Eye (tissue), 1 donor: ENCODE measurements at regions not wholly inside any gene's neighbourhood (a gene's known extent, or its start where the extent isn't known, plus 50 kb on each side); places are given as distances from the start of the nearest gene placed in this dataset.
A peak's percentile ranks its signal among the peaks of the same experiment; 100 is the strongest.
"Not testable (repeated sequence)": the region's sequence is repeated elsewhere in the genome, so short reads cannot be mapped to it uniquely, and the experiment has no call there.

ENCODE experiments used
- DNase-seq: peaks from one replicate; pipeline ENCODE4 v3.0.0-alpha.2; 2015

DNA sequence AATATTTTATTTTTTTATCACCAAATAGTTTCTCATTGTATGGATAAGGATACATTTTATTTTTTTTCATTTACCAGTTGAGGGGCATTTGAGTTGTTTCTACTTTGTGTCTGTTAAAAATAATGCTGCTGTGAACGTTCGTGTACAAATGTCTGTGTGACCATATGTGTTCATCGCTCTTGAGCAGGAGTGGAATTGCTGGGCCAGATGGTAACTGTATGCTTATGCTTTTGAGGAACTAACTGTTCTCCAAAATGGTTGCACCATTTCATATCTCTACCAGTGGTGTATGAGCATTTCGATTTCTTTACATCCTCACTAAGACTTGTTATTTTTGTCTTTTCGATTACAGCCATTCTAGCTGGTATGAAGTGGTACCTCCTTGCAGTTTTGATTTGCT is 212.5 kb upstream of the N4BP1 start:
- no peak for DNase-seq

DNA sequence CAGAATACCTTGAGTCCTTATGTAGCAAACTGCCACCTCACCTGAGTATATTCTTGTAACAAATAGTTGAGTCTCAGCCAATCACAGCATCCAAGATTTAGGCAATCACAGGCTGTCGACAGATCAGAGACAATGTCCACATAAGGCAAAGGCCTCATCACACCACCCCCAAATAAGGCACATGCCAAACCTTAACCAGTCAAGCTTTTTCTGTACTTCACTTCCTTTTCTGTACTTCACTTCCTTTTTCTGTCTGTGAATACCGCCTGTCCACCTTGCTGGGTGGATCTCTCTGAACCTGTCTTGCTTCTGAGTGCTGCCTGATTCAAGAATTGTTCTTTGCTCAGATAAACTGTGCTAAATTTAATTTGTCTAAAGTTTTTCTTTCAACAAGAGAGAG is 210.4 kb upstream of the N4BP1 start:
- no peak for DNase-seq

- no peak for DNase-seq
These were observed 208.3 kb upstream of the N4BP1 start for GRCh38 chr16:48818257-48818656.

- DNase-seq: no peak
These were observed 207.1 kb upstream of the N4BP1 start for GRCh38 chr16:48817032-48817431.

GRCh38 chr16:48816393-48816792 is 206.4 kb upstream of the N4BP1 start:
- no peak for DNase-seq

GRCh38 chr16:48814994-48815393 is 205.0 kb upstream of the N4BP1 start:
- DNase-seq: no peak

- no peak for DNase-seq
These were observed 203.5 kb upstream of the N4BP1 start for GRCh38 chr16:48813485-48813884.

DNA sequence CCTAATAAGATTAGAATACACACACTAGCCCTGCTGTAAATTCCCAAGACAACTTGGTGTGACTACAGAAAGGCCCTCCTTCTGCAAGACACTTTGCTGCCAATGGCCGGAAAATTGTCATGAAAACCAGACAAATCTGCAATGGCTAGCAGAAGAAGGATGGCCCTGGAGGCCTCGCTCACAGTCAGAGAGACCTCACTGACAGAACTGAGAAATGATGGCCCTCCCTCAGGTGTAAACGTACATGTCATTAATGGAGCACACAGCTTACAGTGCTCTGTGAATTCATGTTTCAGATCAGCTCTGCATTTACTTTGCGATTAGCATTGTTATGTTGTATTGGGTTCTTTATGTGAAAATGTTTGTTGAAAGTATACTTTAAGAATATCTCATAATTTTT is 202.9 kb upstream of the N4BP1 start:
- peak; percentile 11 for DNase-seq

- no peak for DNase-seq
These were observed 201.5 kb upstream of the N4BP1 start for GRCh38 chr16:48811478-48811877.

DNA sequence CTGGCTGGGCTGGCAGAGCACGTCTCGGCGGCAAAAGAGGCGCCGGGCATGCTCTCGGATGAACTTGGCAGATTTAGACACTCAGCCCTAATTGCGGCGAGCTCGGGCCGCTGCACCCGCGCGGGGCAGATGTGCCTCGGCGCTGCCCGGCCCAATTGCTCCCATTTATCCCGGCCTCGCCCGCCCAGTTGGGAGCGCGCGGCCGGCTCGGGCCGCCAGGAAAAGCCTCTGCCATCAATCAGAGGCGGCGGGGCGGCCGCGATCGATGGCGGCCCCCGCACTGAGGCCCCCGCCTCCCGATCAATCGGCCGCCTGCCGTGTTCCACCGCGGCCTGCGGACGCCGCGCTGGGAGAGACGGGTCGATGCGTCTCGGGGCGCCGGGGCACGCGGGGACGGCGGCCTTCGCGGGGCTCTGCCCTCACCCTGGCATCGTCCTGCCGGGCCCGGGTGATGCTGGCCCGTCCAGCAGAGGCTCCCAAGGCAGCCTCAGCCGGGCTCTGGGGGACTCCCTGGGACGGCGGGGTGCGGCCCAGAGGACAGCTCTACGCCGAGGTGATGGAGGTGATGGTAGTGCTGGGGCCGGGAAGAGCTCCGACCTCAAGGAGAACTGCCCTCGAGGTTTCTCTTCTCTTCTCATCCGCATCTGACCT is 200.9 kb upstream of the N4BP1 start:
- DNase-seq: peak; percentile 37

DNA sequence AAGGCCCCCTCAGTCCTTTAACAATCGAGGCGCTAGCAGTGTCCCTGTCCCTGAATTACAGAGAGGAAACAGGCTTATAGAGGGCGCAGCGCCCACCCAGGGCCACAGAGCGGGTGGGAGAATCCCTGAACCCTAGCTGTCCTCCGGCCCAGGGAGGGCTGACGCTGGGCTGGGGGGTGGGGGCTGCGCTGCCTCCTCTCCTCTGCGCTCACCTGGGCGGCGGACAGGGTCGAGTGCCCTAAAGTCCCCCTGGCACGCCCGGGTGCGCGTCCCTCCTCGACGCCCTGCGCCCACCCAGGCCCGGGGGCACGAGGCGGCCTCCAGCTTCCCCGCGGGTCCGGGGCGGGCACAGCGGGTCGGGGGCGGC is 200.4 kb upstream of the N4BP1 start:
- DNase-seq: no peak

DNA sequence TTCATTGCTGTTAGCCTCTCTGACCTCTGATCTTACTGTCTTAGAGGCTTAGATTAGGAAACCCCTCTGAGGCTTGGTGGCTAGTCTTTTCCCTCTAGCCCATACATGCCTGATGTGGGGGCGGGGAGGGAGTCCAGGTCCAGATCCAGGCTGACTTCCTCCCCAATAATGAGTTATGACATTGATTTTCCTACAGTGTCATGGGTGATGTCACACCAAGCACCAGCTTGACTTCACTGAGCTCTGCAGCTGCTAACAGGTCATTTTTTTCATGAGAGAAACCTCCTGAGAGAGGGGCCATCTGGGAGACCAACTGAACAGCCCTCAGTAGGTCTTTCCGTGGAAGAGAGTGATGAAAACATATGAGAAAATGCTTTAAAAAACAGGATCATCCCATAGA is 180.2 kb upstream of the N4BP1 start:
- DNase-seq: peak; percentile 46

DNA sequence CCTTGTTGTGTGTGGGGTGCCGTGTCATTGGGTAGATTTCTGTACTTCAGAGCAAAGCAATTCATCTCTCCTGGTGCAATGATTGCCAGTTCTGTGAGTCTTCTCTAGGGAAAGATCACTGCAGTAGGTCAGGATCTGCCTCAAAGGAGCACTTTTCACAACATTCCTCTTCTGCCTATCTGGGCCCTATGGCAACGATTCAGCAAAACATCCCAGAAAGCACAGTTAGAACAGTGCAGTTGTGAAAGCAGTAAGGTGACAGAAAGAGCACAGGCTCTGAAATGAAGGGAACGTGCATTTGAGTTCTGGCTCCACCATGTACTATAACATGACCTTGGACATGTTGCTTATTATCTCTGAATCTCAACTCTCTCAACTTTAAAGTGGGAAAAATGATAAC is 178.5 kb upstream of the N4BP1 start:
- no peak for DNase-seq

- no peak for DNase-seq
These were observed 135.6 kb upstream of the N4BP1 start for GRCh38 chr16:48745541-48745940.

GRCh38 chr16:48740964-48741363 is 131.0 kb upstream of the N4BP1 start:
- DNase-seq: no peak

DNA sequence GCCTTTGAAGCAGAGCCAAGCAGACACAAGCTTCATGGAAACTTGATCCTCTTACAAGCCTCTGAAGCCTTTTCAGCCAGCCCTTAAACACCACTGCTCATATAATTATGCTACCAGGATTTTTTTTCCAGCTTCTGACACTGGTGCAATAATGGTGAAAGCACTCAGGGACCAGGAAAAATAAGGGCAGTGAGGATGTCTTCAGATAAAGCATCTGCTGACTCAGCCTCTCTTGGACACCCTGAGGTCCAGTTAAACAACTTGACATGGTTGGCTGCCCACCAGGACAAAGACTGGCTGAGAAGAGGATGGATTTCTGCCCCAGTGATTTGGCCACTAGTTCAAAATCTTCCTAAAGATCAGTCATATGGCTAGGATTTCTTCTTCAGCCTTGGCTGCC is 124.2 kb upstream of the N4BP1 start:
- peak; percentile 11 for DNase-seq

DNA sequence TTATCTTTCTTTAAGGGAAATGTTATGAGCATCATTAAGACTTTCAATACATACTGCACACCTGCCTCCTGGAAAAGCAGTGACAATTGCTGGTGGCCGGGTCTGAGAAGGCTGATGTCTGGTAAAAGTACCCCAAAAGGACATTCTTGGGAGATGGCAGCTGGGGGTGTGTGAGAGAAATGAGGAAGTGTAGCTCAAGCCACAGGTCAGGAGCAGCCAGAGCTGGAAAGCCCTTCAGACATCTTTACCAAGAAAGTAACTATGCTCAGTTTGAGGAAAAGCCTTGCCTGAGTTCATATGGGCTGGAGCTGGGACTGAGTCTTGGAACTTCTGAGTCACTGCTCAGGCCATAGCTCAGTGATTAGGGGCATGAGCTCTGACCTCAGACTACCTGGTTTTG is 94.7 kb upstream of the N4BP1 start:
- DNase-seq: no peak

DNA sequence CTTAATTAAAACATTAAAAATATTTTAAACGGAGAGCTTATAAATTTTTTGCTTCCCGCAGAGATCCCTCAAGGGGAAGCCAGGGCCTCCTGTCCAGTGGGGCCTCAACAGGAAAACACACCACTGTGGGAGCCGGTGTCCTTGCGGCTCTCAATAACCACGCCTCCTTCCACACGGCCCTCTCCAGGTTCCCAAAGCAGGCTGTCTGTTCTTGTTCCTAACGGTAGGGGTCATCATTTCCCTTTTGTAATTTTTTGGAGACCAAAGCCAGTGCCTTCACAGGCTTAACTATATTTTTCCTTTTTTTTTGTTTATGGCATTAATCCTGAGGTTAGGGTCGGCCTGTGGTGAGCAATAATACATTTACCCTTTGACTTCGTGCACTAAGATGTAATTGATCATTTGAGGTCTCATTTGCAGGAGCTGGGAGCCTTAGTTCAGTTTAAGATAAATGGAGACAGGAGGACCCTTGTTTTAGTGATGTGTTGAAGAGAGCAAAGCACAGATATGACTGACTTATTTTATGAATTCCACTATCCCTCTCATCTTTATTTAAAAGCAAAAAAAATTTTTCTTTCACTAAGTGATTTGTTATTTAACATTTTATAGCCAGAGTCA is 77.5 kb upstream of the N4BP1 start:
- DNase-seq: peak; percentile 92

DNA sequence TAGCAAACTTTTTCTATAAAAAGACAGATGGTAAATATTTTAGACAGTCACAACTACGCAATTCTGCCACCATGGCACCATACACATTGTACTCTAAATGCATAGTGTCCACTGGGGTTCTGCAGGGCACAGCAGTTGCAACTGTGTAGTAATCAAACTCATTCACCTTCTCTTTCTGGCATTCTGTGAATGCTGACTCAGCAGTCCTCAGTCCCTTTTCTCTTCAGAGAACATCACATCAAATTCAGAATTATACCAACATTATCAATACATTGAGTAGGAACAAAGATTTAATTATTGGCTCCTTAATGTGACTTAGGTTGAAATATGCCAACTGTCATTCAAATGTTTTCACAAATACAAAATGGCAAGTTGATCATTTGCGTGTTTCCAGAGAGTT is 74.2 kb upstream of the N4BP1 start:
- DNase-seq: no peak

GRCh38 chr16:48682971-48683370 is 73.0 kb upstream of the N4BP1 start:
- DNase-seq: no peak

- DNase-seq: no peak
These were observed 71.5 kb upstream of the N4BP1 start for GRCh38 chr16:48681520-48681919.

DNA sequence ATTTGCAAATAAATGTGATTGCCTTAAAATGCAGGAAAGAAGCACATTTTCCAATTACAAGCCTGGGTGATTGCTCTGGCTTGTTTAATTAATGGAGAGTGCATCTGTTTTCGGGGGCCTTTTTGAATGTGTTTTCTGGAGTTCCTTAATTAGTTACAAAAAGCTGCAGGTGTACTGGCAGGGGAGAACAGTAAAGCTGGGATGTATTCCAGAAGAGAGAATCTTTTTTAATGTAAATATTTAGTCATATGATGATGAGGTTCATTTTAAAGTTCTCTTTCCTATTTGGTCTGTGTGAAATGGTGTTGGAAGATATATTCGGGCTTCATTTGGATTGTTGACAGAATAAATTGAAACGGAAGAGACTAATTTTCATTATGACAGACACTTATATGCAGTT is 70.9 kb upstream of the N4BP1 start:
- DNase-seq: no peak

DNA sequence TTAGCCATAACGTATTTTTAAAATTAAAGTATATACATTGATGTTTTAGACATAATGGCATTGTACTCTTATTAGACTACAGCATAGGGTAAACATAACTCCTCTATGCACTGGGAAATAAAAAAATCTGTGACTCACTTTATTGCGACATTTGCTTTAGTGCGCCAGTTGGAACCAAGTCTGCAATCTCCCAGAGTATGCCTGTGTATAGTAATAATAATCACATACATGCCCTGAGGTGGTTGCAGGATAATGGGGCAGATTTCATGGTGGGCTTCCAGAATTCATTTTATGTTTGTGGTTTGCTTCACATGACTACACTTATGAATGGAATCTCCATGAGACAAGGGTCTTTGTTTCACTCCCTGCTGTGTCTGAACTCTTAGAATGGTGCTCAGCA is 66.9 kb upstream of the N4BP1 start:
- no peak for DNase-seq

GRCh38 chr16:48668184-48668583 is 58.2 kb upstream of the N4BP1 start:
- not testable (repeated sequence) for DNase-seq

GRCh38 chr16:48659940-48660339 is 50.0 kb upstream of the N4BP1 start:
- no peak for DNase-seq
